Astrocyte (in vitro differentiated cells and primary cell): ENCODE measurements at regions not wholly inside any gene's neighbourhood (a gene's known extent, or its start where the extent isn't known, plus 50 kb on each side); places are given as distances from the start of the nearest gene placed in this dataset.

Experiments
- DNase-seq: peaks from one replicate; pipeline ENCODE4 v3.0.0-alpha.2; 2010; ENCODE audit warnings: low read depth
- FAIRE-seq: peaks from 2 replicates; lab custom pipeline; 2011; peaks lifted over from hg19 to GRCh38; lab: Jason Lieb, UNC
- H2AFZ ChIP-seq: 2 replicates; pipeline ENCODE4 v1.6.0; 2012; ENCODE audit warnings: low read depth, low read length, inconsistent platforms
- H3K27ac ChIP-seq: 2 replicates; pipeline ENCODE4 v1.5.1; 2011; ENCODE audit warnings: low read depth, low read length, inconsistent platforms
- H3K27me3 ChIP-seq: 2 replicates; pipeline ENCODE4 v1.6.0; 2011; ENCODE audit warnings: low read length, inconsistent platforms; ENCODE audit not compliant: insufficient read depth
- H3K36me3 ChIP-seq: 2 replicates; pipeline ENCODE4 v1.5.1; 2011; ENCODE audit warnings: low read length, inconsistent platforms; ENCODE audit not compliant: insufficient read depth
- H3K4me1 ChIP-seq: 2 replicates; pipeline ENCODE4 v1.5.1; 2011; ENCODE audit warnings: low read length, inconsistent platforms; ENCODE audit not compliant: insufficient read depth
- H3K4me2 ChIP-seq: 2 replicates; pipeline ENCODE4 v1.6.0; 2012; ENCODE audit warnings: low read length, inconsistent platforms
- H3K4me3 ChIP-seq: 2 replicates; pipeline ENCODE4 v1.5.1; 2011; ENCODE audit warnings: low read depth, mild to moderate bottlenecking, low read length, inconsistent platforms; ENCODE audit not compliant: insufficient read depth
- H3K79me2 ChIP-seq: 2 replicates; pipeline ENCODE4 v1.6.0; 2012; ENCODE audit warnings: mild to moderate bottlenecking, low read length, inconsistent platforms; ENCODE audit not compliant: insufficient read depth
- H3K9ac ChIP-seq: 2 replicates; pipeline ENCODE4 v1.6.0; 2012; ENCODE audit warnings: mild to moderate bottlenecking, low read length, inconsistent platforms
- H3K9me3 ChIP-seq: 2 replicates; pipeline ENCODE4 v1.5.1; 2012; ENCODE audit warnings: low read depth, mild to moderate bottlenecking, low read length, inconsistent platforms; ENCODE audit not compliant: insufficient read depth
- H4K20me1 ChIP-seq: 2 replicates; pipeline ENCODE4 v1.6.0; 2012; ENCODE audit warnings: low read length, inconsistent platforms; ENCODE audit not compliant: insufficient read depth
- H3K27ac Mint-ChIP-seq: one replicate; pipeline ENCODE4 v1.8.0; 2021; ENCODE audit warnings: mild to moderate bottlenecking, mixed read lengths; ENCODE audit not compliant: unreplicated experiment
- H3K27me3 Mint-ChIP-seq: one replicate; pipeline ENCODE4 v1.8.0; 2021; ENCODE audit warnings: low read depth, mixed read lengths; ENCODE audit not compliant: unreplicated experiment
- H3K36me3 Mint-ChIP-seq: one replicate; pipeline ENCODE4 v1.8.0; 2021; ENCODE audit warnings: low read depth, mixed read lengths; ENCODE audit not compliant: unreplicated experiment
- H3K4me1 Mint-ChIP-seq: one replicate; pipeline ENCODE4 v1.8.0; 2021; ENCODE audit warnings: low read depth, mixed read lengths; ENCODE audit not compliant: unreplicated experiment
- H3K4me3 Mint-ChIP-seq: one replicate; pipeline ENCODE4 v1.8.0; 2021; ENCODE audit warnings: mild to moderate bottlenecking, moderate library complexity, mixed read lengths; ENCODE audit not compliant: unreplicated experiment
- H3K9me3 Mint-ChIP-seq: one replicate; pipeline ENCODE4 v1.8.0; 2021; ENCODE audit warnings: mild to moderate bottlenecking, mixed read lengths; ENCODE audit not compliant: unreplicated experiment
- CTCF ChIP-seq: IDR thresholded peaks from 2 replicates; pipeline ENCODE4 v1.5.1; 2011; ENCODE audit warnings: low read depth, mild to moderate bottlenecking, inconsistent platforms, low read length, moderate library complexity; ENCODE audit not compliant: insufficient read depth
- EZH2 ChIP-seq: IDR thresholded peaks from 2 replicates; pipeline ENCODE4 v1.6.1; 2012; ENCODE audit warnings: mild to moderate bottlenecking, low read length, inconsistent platforms; ENCODE audit not compliant: insufficient read depth

- Histone ChIP-seq H3K9ac (no peak overlapping the region), H3K9me3 (no peaks in the 10 kb centered on the region), H3K4me2 (no peak overlapping the region), H3K27ac (no peak overlapping the region), H3K36me3 (no peaks in the 10 kb centered on the region), H3K4me3 (no peak overlapping the region), H2AFZ (no peak overlapping the region), H3K79me2 (no peaks in the 10 kb centered on the region), H3K27me3 (no peaks in the 10 kb centered on the region), H3K4me1 (no peaks in the 10 kb centered on the region), H4K20me1 (no peaks in the 10 kb centered on the region)
- Mint-ChIP-seq H3K4me1 (no peaks in the 10 kb centered on the region), H3K4me3 (no peak overlapping the region), H3K27me3 (peaks cover 45% of the 10 kb centered on the region), H3K27ac (no peak overlapping the region), H3K36me3 (no peaks in the 10 kb centered on the region), H3K9me3 (peaks cover 4% of the 10 kb centered on the region)
- FAIRE-seq (no peak), DNase-seq (no peak)
- no peak for TF ChIP-seq EZH2
- no peak for TF ChIP-seq CTCF
Measured at GRCh38 chr12:131415781-131416180, 295.1 kb upstream of the SFSWAP start.

DNA sequence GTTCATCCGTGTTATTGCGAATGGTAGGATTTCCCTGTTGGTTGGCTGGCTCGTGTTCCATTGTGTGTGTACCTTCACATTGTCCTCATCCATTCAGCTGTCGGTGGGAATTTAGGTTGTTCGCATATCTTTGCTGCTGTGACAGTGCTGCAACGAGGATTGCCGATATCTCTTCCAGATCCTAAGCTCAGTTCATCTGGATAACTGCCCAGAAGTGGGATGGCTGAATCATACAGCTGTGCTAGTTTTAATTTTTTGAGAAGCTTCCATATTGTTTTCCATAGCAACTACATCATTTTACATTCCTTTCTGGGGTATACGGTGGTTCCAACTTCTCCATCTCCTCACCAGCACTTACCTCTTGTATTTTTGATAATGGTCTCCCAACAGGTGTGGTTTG, 292.8 kb upstream of the SFSWAP start:
- Histone ChIP-seq H4K20me1 (no peaks in the 10 kb centered on the region), H3K9ac (no peak overlapping the region), H2AFZ (no peak overlapping the region), H3K4me1 (no peaks in the 10 kb centered on the region), H3K36me3 (no peaks in the 10 kb centered on the region), H3K4me3 (no peak overlapping the region), H3K4me2 (no peak overlapping the region), H3K79me2 (no peaks in the 10 kb centered on the region), H3K27me3 (no peaks in the 10 kb centered on the region), H3K9me3 (no peaks in the 10 kb centered on the region), H3K27ac (no peak overlapping the region)
- DNase-seq = no peak
- no peak overlapping the region for H3K27ac Mint-ChIP-seq
- TF ChIP-seq EZH2 = no peak
- TF ChIP-seq CTCF = no peak
- H3K36me3 Mint-ChIP-seq = no peaks in the 10 kb centered on the region
- H3K9me3 Mint-ChIP-seq = peaks cover 5% of the 10 kb centered on the region
- H3K4me3 Mint-ChIP-seq = no peak overlapping the region
- no peak for FAIRE-seq
- H3K4me1 Mint-ChIP-seq = no peaks in the 10 kb centered on the region
- peaks cover 27% of the 10 kb centered on the region for H3K27me3 Mint-ChIP-seq

DNA sequence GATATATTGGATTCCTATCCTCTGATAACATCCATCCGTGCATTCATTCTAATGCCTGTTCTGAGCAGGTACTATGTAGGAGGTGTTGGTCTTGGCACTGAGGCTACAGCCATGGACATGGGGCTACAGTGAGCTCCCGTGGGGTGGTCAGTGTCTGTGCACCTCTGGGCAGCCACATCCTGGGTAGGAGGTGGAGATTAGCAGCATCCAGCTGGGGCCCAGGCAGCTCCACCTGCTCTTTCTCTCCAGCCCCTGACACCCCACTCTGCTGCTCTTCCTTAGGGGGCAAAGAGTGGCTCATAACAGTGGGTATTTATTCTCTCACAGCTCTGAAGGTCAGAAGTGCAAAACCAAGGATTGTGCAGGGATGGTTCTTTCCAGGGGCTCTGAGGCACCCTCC, 292.0 kb upstream of the SFSWAP start:
- no peaks in the 10 kb centered on the region for H3K4me1 Mint-ChIP-seq
- H3K4me1 ChIP-seq = no peaks in the 10 kb centered on the region
- peaks cover 30% of the 10 kb centered on the region for H3K27me3 Mint-ChIP-seq

More for the DNA sequence above, 292.0 kb upstream of the SFSWAP start:
- Mint-ChIP-seq H3K9me3 (peaks cover 9% of the 10 kb centered on the region), H3K27ac (no peak overlapping the region), H3K4me3 (no peak overlapping the region), H3K36me3 (no peaks in the 10 kb centered on the region)
- Histone ChIP-seq H4K20me1 (no peaks in the 10 kb centered on the region), H3K4me3 (no peak overlapping the region), H3K79me2 (no peaks in the 10 kb centered on the region), H3K36me3 (no peaks in the 10 kb centered on the region), H3K9me3 (no peaks in the 10 kb centered on the region), H3K4me2 (no peak overlapping the region), H2AFZ (no peak overlapping the region), H3K27me3 (no peaks in the 10 kb centered on the region), H3K9ac (no peak overlapping the region), H3K27ac (no peak overlapping the region)
- no peak for FAIRE-seq
- no peak for TF ChIP-seq CTCF
- no peak for TF ChIP-seq EZH2
- DNase-seq = no peak
